PC-9 (cell line): ENCODE measurements at regions not wholly inside any gene's neighbourhood (a gene's known extent, or its start where the extent isn't known, plus 50 kb on each side); places are given as distances from the start of the nearest gene placed in this dataset.

Experiments
- BruUV-seq: library from RNA; stranded (reverse); fragments of 400-500 nt; replicated peaks from 2 replicates; lab custom pipeline; 2021; lab: Mats Ljungman, UMichigan
- CTCF ChIA-PET: fragments of 300-600 bp; sonication (Branson Sonifier 250); formaldehyde crosslinking; loops from one replicate; lab custom pipeline; 2022; ENCODE audit warnings: antibody characterized with exemption; lab: Charles Lee
- POLR2A ChIA-PET: fragments of 300-600 bp; sonication (Branson Sonifier 250); formaldehyde crosslinking; loops from one replicate; lab custom pipeline; 2022; ENCODE audit warnings: antibody characterized with exemption; ENCODE audit not compliant: unreplicated experiment; lab: Charles Lee
- DNase-seq, 2 experiments: peaks; one replicate each; pipeline versions ENCODE4 v3.0.0 to v3.0.0-alpha.2; 2015 to 2022; ENCODE audit warnings: mixed read lengths in 1 of 2
- H2AFZ ChIP-seq: fragments of 200-600 bp; sonication (generic); 2 replicates; pipeline ENCODE4 v1.8.1; 2017; ENCODE audit warnings: antibody characterized with exemption
- H3F3A ChIP-seq: fragments of 200-600 bp; sonication (generic); 2 replicates; pipeline ENCODE4 v1.8.1; 2017; ENCODE audit warnings: antibody characterized with exemption, mild to moderate bottlenecking, low read depth; ENCODE audit not compliant: insufficient read depth
- H3K27ac ChIP-seq: fragments of 200-600 bp; sonication (generic); 2 replicates; pipeline ENCODE4 v1.6.1; 2016; ENCODE audit warnings: mixed run types
- H3K27me3 ChIP-seq: fragments of 200-600 bp; sonication (generic); 2 replicates; pipeline ENCODE4 v1.6.1; 2016; ENCODE audit warnings: low read depth, mixed run types; ENCODE audit not compliant: insufficient read depth
- H3K36me3 ChIP-seq: fragments of 200-600 bp; sonication (generic); 2 replicates; pipeline ENCODE4 v1.6.1; 2016; ENCODE audit warnings: low read depth, mixed run types
- H3K4me1 ChIP-seq: fragments of 200-600 bp; sonication (generic); replicated peaks from 2 replicates; pipeline ENCODE4 v1.6.1; 2016; ENCODE audit warnings: mixed run types; ENCODE audit not compliant: insufficient read depth
- H3K4me2 ChIP-seq: fragments of 200-600 bp; sonication (generic); 2 replicates; pipeline ENCODE4 v1.6.1; 2017; ENCODE audit warnings: mixed run types
- H3K4me3 ChIP-seq: fragments of 200-600 bp; sonication (generic); 2 replicates; pipeline ENCODE4 v1.6.1; 2016; ENCODE audit warnings: mixed run types
- H3K79me2 ChIP-seq: fragments of 200-600 bp; sonication (generic); 2 replicates; pipeline ENCODE4 v1.6.1; 2017; ENCODE audit warnings: low read depth, mixed run types
- H3K9me2 ChIP-seq: fragments of 200-600 bp; sonication (generic); 2 replicates; pipeline ENCODE4 v1.8.1; 2017; ENCODE audit warnings: mild to moderate bottlenecking; ENCODE audit not compliant: insufficient read depth
- H3K9me3 ChIP-seq: fragments of 200-600 bp; sonication (generic); 2 replicates; pipeline ENCODE4 v1.8.1; 2016; ENCODE audit warnings: low read depth; ENCODE audit not compliant: insufficient read depth
- H4K20me1 ChIP-seq: fragments of 200-600 bp; sonication (generic); 2 replicates; pipeline ENCODE4 v1.8.1; 2017; ENCODE audit not compliant: insufficient read depth
- EZH2 ChIP-seq: fragments of 200-600 bp; sonication (generic); IDR thresholded peaks from 2 replicates; pipeline ENCODE4 v1.8.0; 2017; ENCODE audit warnings: antibody characterized with exemption, low read depth
- intact Hi-C: fragments of 100-400 bp; cut with micrococcal nuclease; formaldehyde crosslinking; loops from one replicate; pipeline ENCODE4 v1.10.0; 2022; ENCODE audit not compliant: unreplicated experiment
- TF ChIP-seq, protein P1 (sequence below): fragments of 200-600 bp; sonication (generic); conservative IDR thresholded peaks from 2 replicates; pipeline ENCODE4 v1.6.1; 2017; ENCODE audit warnings: mixed run types, antibody characterized with exemption, mild to moderate bottlenecking, moderate library complexity

DNA sequence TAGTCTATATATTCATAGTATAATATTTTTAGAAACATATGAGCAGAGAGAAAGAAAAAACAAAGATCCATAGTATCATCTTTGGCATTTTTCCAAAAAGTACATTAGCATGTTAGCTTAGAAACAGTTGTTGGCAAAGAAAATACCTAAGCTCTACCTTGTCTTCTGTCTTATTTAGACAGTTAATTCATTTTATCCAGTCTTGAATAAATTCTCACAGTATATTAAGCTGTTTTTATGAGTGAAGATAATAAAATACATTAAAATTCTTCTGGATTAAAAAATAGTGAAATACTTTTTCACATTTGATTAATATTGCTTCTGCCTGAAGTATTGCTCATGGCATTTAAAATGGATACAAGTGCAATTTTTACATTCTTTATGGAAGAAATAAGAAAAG, 145.2 kb downstream of the ZIC1 start:
- TF ChIP-seq EZH2 = no peak
- TF ChIP-seq, protein P1, sequence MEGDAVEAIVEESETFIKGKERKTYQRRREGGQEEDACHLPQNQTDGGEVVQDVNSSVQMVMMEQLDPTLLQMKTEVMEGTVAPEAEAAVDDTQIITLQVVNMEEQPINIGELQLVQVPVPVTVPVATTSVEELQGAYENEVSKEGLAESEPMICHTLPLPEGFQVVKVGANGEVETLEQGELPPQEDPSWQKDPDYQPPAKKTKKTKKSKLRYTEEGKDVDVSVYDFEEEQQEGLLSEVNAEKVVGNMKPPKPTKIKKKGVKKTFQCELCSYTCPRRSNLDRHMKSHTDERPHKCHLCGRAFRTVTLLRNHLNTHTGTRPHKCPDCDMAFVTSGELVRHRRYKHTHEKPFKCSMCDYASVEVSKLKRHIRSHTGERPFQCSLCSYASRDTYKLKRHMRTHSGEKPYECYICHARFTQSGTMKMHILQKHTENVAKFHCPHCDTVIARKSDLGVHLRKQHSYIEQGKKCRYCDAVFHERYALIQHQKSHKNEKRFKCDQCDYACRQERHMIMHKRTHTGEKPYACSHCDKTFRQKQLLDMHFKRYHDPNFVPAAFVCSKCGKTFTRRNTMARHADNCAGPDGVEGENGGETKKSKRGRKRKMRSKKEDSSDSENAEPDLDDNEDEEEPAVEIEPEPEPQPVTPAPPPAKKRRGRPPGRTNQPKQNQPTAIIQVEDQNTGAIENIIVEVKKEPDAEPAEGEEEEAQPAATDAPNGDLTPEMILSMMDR = no peak
- CTCF ChIA-PET = no interaction called here
- no peak for DNase-seq

GRCh38 chr3:147572970-147573340, 163.8 kb downstream of the ZIC1 start:
- no peak overlapping the region for H3K4me2 ChIP-seq
- no peaks in the 10 kb centered on the region for H4K20me1 ChIP-seq
- no peak overlapping the region for H3K27ac ChIP-seq
- POLR2A ChIA-PET = no interaction called here
- intact Hi-C loops = no loop called here
- BruUV-seq = no TSS peak
- no peaks in the 10 kb centered on the region for H3K79me2 ChIP-seq
- no peak overlapping the region for H2AFZ ChIP-seq
- no peaks in the 10 kb centered on the region for H3K9me2 ChIP-seq
- no peak for DNase-seq
- no peak for TF ChIP-seq EZH2
- TF ChIP-seq, protein P1 = no peak
- H3K9me3 ChIP-seq = no peaks in the 10 kb centered on the region
- no peaks in the 10 kb centered on the region for H3K27me3 ChIP-seq
- CTCF ChIA-PET = interaction anchor here (0.6 kb wide), 1 partner anchor 493 kb away, joined by 9 read pairs; no protein-coding TSS in a partner anchor
- H3K4me1 ChIP-seq = no peaks in the 10 kb centered on the region
- H3K36me3 ChIP-seq = no peaks in the 10 kb centered on the region
- no peak overlapping the region for H3K4me3 ChIP-seq
- no peaks in the 10 kb centered on the region for H3F3A ChIP-seq

More for the DNA sequence above, 145.2 kb downstream of the ZIC1 start:
- no peak overlapping the region for H3K27ac ChIP-seq
- H3K27me3 ChIP-seq = no peaks in the 10 kb centered on the region
- H3K4me2 ChIP-seq = no peak overlapping the region
- H3K9me3 ChIP-seq = no peaks in the 10 kb centered on the region
- no peaks in the 10 kb centered on the region for H3K36me3 ChIP-seq
- no peaks in the 10 kb centered on the region for H3K79me2 ChIP-seq
- no TSS peak for BruUV-seq
- H4K20me1 ChIP-seq = no peaks in the 10 kb centered on the region
- no peak overlapping the region for H2AFZ ChIP-seq
- no peaks in the 10 kb centered on the region for H3K4me1 ChIP-seq
- no peaks in the 10 kb centered on the region for H3K9me2 ChIP-seq
- intact Hi-C loops = no loop called here
- POLR2A ChIA-PET = no interaction called here
- no peak overlapping the region for H3K4me3 ChIP-seq
- no peaks in the 10 kb centered on the region for H3F3A ChIP-seq

DNA sequence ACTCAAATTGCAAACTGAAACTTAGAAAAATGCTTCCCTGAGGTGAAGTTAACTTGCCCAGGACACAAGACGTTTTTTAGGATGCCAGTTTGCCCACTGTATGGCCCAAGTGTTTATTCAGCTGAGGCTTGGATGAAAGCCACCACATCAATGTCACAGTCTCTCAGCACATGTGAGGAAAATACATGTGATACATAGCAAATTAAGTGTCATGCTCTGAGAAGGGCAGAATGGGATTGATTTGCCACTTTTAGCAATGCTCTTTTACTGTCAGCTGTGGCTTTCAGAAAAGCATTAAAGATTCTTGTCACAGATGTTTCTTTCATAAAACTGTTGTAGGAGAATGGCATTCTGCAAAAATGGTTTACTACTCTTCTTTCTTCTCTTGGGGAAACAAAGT, 165.5 kb downstream of the ZIC1 start:
- Histone ChIP-seq H3K79me2 (no peaks in the 10 kb centered on the region), H3K27ac (no peak overlapping the region), H3K36me3 (no peaks in the 10 kb centered on the region), H3K4me1 (no peaks in the 10 kb centered on the region), H3K4me2 (no peak overlapping the region), H3K9me2 (no peaks in the 10 kb centered on the region), H3F3A (no peaks in the 10 kb centered on the region), H3K9me3 (no peaks in the 10 kb centered on the region), H3K4me3 (no peak overlapping the region), H2AFZ (no peak overlapping the region), H4K20me1 (no peaks in the 10 kb centered on the region), H3K27me3 (no peaks in the 10 kb centered on the region)
- no TSS peak for BruUV-seq
- no peak for DNase-seq
- intact Hi-C loops = no loop called here
- TF ChIP-seq, protein P1 = no peak
- no peak for TF ChIP-seq EZH2
- POLR2A ChIA-PET = no interaction called here
- CTCF ChIA-PET = no interaction called here
